Panc1 (cell line): ENCODE measurements at regions not wholly inside any gene's neighbourhood (a gene's known extent, or its start where the extent isn't known, plus 50 kb on each side); places are given as distances from the start of the nearest gene placed in this dataset.

ENCODE experiments used
- ATAC-seq: fragments of 200-7000 bp; cut with Tn5 transposase; 2 replicates; pipeline ENCODE4 v1.9.1; 2020; ENCODE audit warnings: mild to moderate bottlenecking, moderate library complexity
- BruUV-seq: library from RNA; stranded (reverse); fragments of 400-500 nt; replicated peaks from 2 replicates; lab custom pipeline; 2021; lab: Mats Ljungman, UMichigan
- CTCF ChIA-PET: fragments of 300-600 bp; sonication (Branson Sonifier 250); formaldehyde crosslinking; loops from one replicate; lab custom pipeline; 2022; ENCODE audit warnings: antibody characterized with exemption; lab: Charles Lee
- POLR2A ChIA-PET: fragments of 300-600 bp; sonication (Branson Sonifier 250); formaldehyde crosslinking; loops from one replicate; lab custom pipeline; 2022; ENCODE audit warnings: antibody characterized with exemption; lab: Charles Lee
- DNase-seq: peaks from one replicate; pipeline ENCODE4 v3.0.0-alpha.2; 2010; ENCODE audit warnings: low read depth, low spot score
- H3K27ac ChIP-seq: 2 replicates; pipeline ENCODE4 v1.5.1; 2011; ENCODE audit warnings: mild to moderate bottlenecking, low read length, inconsistent platforms
- H3K27me3 ChIP-seq: fragments of 200-500 bp; sonication (Bioruptor generic); 2 replicates; pipeline ENCODE4 v1.6.0; 2014; ENCODE audit warnings: low read length, inconsistent platforms; ENCODE audit not compliant: control insufficient read depth, insufficient read depth
- H3K36me3 ChIP-seq: fragments of 200-500 bp; sonication (Bioruptor generic); 2 replicates; pipeline ENCODE4 v1.5.1; 2014; ENCODE audit warnings: inconsistent platforms, mild to moderate bottlenecking, low read length, moderate library complexity; ENCODE audit not compliant: control insufficient read depth, insufficient read depth
- H3K4me1 ChIP-seq: 2 replicates; pipeline ENCODE4 v1.5.1; 2011; ENCODE audit warnings: inconsistent platforms, mild to moderate bottlenecking, low read length, moderate library complexity; ENCODE audit not compliant: control insufficient read depth, insufficient read depth
- H3K4me3 ChIP-seq, 2 experiments: 2 replicates each; pipeline ENCODE4 v1.5.1; 2011 to 2012; ENCODE audit warnings: low read depth in 2 of 2, low read length in 2 of 2, mild to moderate bottlenecking in 2 of 2, inconsistent platforms in 1 of 2, moderate library complexity in 1 of 2
- H3K9me3 ChIP-seq: fragments of 200-500 bp; sonication (Bioruptor generic); 2 replicates; pipeline ENCODE4 v1.5.1; 2014; ENCODE audit warnings: low read depth, mild to moderate bottlenecking, inconsistent platforms, low read length, moderate library complexity; ENCODE audit not compliant: control insufficient read depth, insufficient read depth
- POLR2AphosphoS5 ChIP-seq: IDR thresholded peaks from 2 replicates; pipeline ENCODE4 v1.6.1; 2012; ENCODE audit warnings: mild to moderate bottlenecking, low read depth, low read length, moderate library complexity
- SIN3A ChIP-seq: IDR thresholded peaks from 2 replicates; pipeline ENCODE4 v1.6.1; 2012; ENCODE audit warnings: low read depth, mild to moderate bottlenecking, low read length, moderate library complexity, borderline replicate concordance; ENCODE audit not compliant: insufficient read depth
- TCF7L2 ChIP-seq: IDR thresholded peaks from 2 replicates; pipeline ENCODE4 v1.6.1; 2011; ENCODE audit warnings: mild to moderate bottlenecking, low read depth, low read length, inconsistent platforms
- in situ Hi-C: cut with HindIII; loops from 2 replicates; pipeline ENCODE4 v1.10.0; 2016; ENCODE audit warnings: low sequenced_read_pairs, low pct_unique_long_range_greater_than_20kb
- intact Hi-C: fragments of 100-400 bp; cut with micrococcal nuclease; formaldehyde crosslinking; loops from one replicate; pipeline ENCODE4 v1.10.0; 2022; ENCODE audit not compliant: unreplicated experiment
- TF ChIP-seq, protein P1 (sequence below), 2 experiments: IDR thresholded peaks; 2 replicates each; pipeline ENCODE4 v1.6.1; 2011 to 2012; ENCODE audit warnings: low read depth in 2 of 2, control low read depth in 1 of 2, low read length in 1 of 2, mild to moderate bottlenecking in 1 of 2, moderate library complexity in 1 of 2; ENCODE audit not compliant: insufficient read depth in 1 of 2
- TF ChIP-seq, protein P2 (sequence below): fragments of 450-650 bp; IDR thresholded peaks from 2 replicates; pipeline ENCODE4 v1.5.1; 2017; ENCODE audit warnings: mild to moderate bottlenecking

DNA sequence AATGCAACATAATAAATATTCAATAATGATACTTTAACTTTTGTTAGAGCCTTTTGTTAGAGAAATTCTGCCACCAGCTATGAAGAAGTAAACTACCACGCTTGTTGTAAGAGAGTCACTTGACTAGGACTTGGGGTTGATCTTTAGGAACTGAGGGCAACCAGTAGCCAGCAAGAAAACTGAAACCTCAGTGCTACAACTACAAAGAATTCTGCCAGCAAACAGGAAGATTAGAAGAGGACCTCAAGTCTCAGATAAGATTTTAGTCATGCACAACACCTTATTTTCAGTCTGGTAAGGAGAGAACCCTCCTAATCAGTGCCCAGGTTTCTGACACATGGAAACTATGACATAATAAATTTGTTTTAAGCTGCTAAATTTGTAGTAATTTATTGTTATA, 498.3 kb upstream of the STEAP1 start:
- TF ChIP-seq POLR2AphosphoS5 (no peak), TCF7L2 (no peak), SIN3A (no peak)
- TF ChIP-seq, protein P1, sequence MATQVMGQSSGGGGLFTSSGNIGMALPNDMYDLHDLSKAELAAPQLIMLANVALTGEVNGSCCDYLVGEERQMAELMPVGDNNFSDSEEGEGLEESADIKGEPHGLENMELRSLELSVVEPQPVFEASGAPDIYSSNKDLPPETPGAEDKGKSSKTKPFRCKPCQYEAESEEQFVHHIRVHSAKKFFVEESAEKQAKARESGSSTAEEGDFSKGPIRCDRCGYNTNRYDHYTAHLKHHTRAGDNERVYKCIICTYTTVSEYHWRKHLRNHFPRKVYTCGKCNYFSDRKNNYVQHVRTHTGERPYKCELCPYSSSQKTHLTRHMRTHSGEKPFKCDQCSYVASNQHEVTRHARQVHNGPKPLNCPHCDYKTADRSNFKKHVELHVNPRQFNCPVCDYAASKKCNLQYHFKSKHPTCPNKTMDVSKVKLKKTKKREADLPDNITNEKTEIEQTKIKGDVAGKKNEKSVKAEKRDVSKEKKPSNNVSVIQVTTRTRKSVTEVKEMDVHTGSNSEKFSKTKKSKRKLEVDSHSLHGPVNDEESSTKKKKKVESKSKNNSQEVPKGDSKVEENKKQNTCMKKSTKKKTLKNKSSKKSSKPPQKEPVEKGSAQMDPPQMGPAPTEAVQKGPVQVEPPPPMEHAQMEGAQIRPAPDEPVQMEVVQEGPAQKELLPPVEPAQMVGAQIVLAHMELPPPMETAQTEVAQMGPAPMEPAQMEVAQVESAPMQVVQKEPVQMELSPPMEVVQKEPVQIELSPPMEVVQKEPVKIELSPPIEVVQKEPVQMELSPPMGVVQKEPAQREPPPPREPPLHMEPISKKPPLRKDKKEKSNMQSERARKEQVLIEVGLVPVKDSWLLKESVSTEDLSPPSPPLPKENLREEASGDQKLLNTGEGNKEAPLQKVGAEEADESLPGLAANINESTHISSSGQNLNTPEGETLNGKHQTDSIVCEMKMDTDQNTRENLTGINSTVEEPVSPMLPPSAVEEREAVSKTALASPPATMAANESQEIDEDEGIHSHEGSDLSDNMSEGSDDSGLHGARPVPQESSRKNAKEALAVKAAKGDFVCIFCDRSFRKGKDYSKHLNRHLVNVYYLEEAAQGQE (IDR thresholded peaks at IDR 0.05; ENCODE audit: insufficient read depth in 1 of 2, low read depth in 2 of 2, low read length in 1 of 2) = no peak
- TF ChIP-seq, protein P2, sequence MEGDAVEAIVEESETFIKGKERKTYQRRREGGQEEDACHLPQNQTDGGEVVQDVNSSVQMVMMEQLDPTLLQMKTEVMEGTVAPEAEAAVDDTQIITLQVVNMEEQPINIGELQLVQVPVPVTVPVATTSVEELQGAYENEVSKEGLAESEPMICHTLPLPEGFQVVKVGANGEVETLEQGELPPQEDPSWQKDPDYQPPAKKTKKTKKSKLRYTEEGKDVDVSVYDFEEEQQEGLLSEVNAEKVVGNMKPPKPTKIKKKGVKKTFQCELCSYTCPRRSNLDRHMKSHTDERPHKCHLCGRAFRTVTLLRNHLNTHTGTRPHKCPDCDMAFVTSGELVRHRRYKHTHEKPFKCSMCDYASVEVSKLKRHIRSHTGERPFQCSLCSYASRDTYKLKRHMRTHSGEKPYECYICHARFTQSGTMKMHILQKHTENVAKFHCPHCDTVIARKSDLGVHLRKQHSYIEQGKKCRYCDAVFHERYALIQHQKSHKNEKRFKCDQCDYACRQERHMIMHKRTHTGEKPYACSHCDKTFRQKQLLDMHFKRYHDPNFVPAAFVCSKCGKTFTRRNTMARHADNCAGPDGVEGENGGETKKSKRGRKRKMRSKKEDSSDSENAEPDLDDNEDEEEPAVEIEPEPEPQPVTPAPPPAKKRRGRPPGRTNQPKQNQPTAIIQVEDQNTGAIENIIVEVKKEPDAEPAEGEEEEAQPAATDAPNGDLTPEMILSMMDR = no peak
- no peak for DNase-seq
- H3K4me1 ChIP-seq = no peaks in the 10 kb centered on the region
- H3K9me3 ChIP-seq = no peaks in the 10 kb centered on the region
- ChIA-PET POLR2A (no interaction called here), CTCF (no interaction called here)
- ATAC-seq = no peak
- H3K4me3 ChIP-seq = no peak overlapping the region
- in situ Hi-C loops = no loop called here
- no peak overlapping the region for H3K27ac ChIP-seq
- H3K27me3 ChIP-seq = no peaks in the 10 kb centered on the region
- no peaks in the 10 kb centered on the region for H3K36me3 ChIP-seq
- no TSS peak for BruUV-seq
- intact Hi-C loops = no loop called here

DNA sequence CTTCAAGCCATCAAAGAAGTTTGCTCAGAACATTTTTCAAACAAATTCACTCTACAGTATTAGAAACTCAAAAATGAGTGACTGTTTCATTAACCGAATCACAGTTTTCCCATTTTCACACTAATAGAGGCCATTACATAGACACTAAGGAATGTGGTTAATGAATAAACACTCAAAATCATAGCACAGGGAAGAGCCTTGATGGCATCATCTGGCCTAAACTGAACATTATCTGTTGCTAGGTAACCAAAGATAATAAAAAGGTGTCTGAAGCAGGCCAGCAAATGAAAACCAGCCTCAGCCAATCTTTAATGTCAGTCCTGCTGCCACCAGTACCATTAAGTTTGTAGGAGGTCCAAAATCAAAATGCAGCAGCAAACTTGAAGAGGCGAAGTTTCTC, 492.4 kb upstream of the STEAP1 start:
- intact Hi-C loops (no loop called here), in situ Hi-C loops (no loop called here)
- POLR2A ChIA-PET = no interaction called here
- CTCF ChIA-PET = no interaction called here
- H3K27ac ChIP-seq = no peak overlapping the region
- no peaks in the 10 kb centered on the region for H3K9me3 ChIP-seq
- DNase-seq = no peak
- H3K27me3 ChIP-seq = no peaks in the 10 kb centered on the region
- ATAC-seq = no peak
- TF ChIP-seq POLR2AphosphoS5 = no peak
- TF ChIP-seq, protein P2 = no peak
- TF ChIP-seq SIN3A = no peak
- TF ChIP-seq TCF7L2 = no peak
- TF ChIP-seq, protein P1 (IDR thresholded peaks at IDR 0.05; ENCODE audit: insufficient read depth in 1 of 2, low read depth in 2 of 2, low read length in 1 of 2) = no peak
- BruUV-seq = no TSS peak
- H3K4me1 ChIP-seq = no peaks in the 10 kb centered on the region
- H3K4me3 ChIP-seq = no peak overlapping the region
- no peaks in the 10 kb centered on the region for H3K36me3 ChIP-seq
